Endodermal cell (in vitro differentiated cells): ENCODE measurements at regions not wholly inside any gene's neighbourhood (a gene's known extent, or its start where the extent isn't known, plus 50 kb on each side); places are given as distances from the start of the nearest gene placed in this dataset.

Experiments
- DNase-seq: peaks from one replicate; pipeline ENCODE4 v3.0.0-alpha.2; 2017
- H3K27ac ChIP-seq: 2 replicates; pipeline ENCODE4 v1.5.1; 2013; ENCODE audit warnings: mild to moderate bottlenecking, low read depth, low read length, moderate library complexity
- H3K27me3 ChIP-seq: 2 replicates; pipeline ENCODE4 v1.6.1; 2013; ENCODE audit warnings: mild to moderate bottlenecking, low read length, moderate library complexity; ENCODE audit not compliant: insufficient read depth, control insufficient read depth, poor library complexity, severe bottlenecking
- H3K36me3 ChIP-seq: 2 replicates; pipeline ENCODE4 v1.7.0; 2013; ENCODE audit warnings: mild to moderate bottlenecking, low read length, moderate library complexity; ENCODE audit not compliant: control insufficient read depth, insufficient read depth
- H3K4me1 ChIP-seq: one replicate; pipeline ENCODE4 v1.7.0; 2013; ENCODE audit warnings: low read length; ENCODE audit not compliant: control insufficient read depth, insufficient read depth
- H3K4me3 ChIP-seq: 2 replicates; pipeline ENCODE4 v1.5.1; 2013; ENCODE audit warnings: mild to moderate bottlenecking, low read length, moderate library complexity
- H3K9ac ChIP-seq: 2 replicates; pipeline ENCODE4 v1.6.1; 2013; ENCODE audit warnings: mild to moderate bottlenecking, low read length, moderate library complexity; ENCODE audit not compliant: poor library complexity, severe bottlenecking; ENCODE audit errors: extremely low read depth
- H3K9me3 ChIP-seq: 2 replicates; pipeline ENCODE4 v1.6.1; 2013; ENCODE audit warnings: mild to moderate bottlenecking, low read length, moderate library complexity; ENCODE audit not compliant: control insufficient read depth
- H3K27ac Mint-ChIP-seq: 2 replicates; pipeline ENCODE4 v1.8.0; 2020; ENCODE audit warnings: mixed read lengths
- H3K27me3 Mint-ChIP-seq: 2 replicates; pipeline ENCODE4 v1.8.0; 2021; ENCODE audit warnings: mild to moderate bottlenecking, mixed read lengths; ENCODE audit not compliant: insufficient read depth
- H3K36me3 Mint-ChIP-seq: 2 replicates; pipeline ENCODE4 v1.8.0; 2020; ENCODE audit warnings: low read depth, mixed read lengths
- H3K4me1 Mint-ChIP-seq: 2 replicates; pipeline ENCODE4 v1.8.0; 2020; ENCODE audit warnings: mixed read lengths
- H3K4me3 Mint-ChIP-seq: 2 replicates; pipeline ENCODE4 v1.8.0; 2020; ENCODE audit warnings: mild to moderate bottlenecking, moderate library complexity, mixed read lengths
- H3K9me3 Mint-ChIP-seq: 2 replicates; pipeline ENCODE4 v1.8.0; 2020; ENCODE audit warnings: mild to moderate bottlenecking, mixed read lengths
- CTCF ChIP-seq: fragments of 200-600 bp; sonication (generic); conservative IDR thresholded peaks from 2 replicates; pipeline ENCODE4 v1.5.0; 2021; ENCODE audit warnings: antibody characterized with exemption, mild to moderate bottlenecking
- WGBS, 2 experiments: methylation state at CpG; one replicate each; pipeline versions ENCODE4 v1.1.5 to v1.1.7; 2013; ENCODE audit warnings: missing lambda C conversion rate in 2 of 2, mixed read lengths in 1 of 2; ENCODE audit not compliant: insufficient coverage in 1 of 2, insufficient read length in 1 of 2; 5-methylcytosine and 5-hydroxymethylcytosine counted together

GRCh38 chr7:35430547-35431153, 176.8 kb upstream of the TBX20 start:
- Mint-ChIP-seq H3K4me1 (peaks cover 3% of the 10 kb centered on the region), H3K27ac (no peak overlapping the region), H3K27me3 (peaks cover 2% of the 10 kb centered on the region), H3K36me3 (peaks cover 3% of the 10 kb centered on the region), H3K4me3 (no peak overlapping the region), H3K9me3 (peaks cover 76% of the 10 kb centered on the region)
- WGBS, 2 experiments: 62 to 75% methylated on average over 6 to 7 of the region's 7 CpGs
- Histone ChIP-seq H3K36me3 (no peaks in the 10 kb centered on the region), H3K9ac (no peak overlapping the region), H3K4me3 (peak overlapping the region; percentile 59), H3K27ac (no peak overlapping the region), H3K4me1 (no peaks in the 10 kb centered on the region), H3K9me3 (peaks cover 73% of the 10 kb centered on the region), H3K27me3 (no peaks in the 10 kb centered on the region)
- DNase-seq: peak; percentile 78
- peak; percentile 81 for TF ChIP-seq CTCF

- Mint-ChIP-seq H3K36me3 (peaks cover 3% of the 10 kb centered on the region), H3K4me3 (no peak overlapping the region), H3K27me3 (peaks cover 26% of the 10 kb centered on the region), H3K9me3 (peaks cover 47% of the 10 kb centered on the region), H3K4me1 (peaks cover 3% of the 10 kb centered on the region), H3K27ac (no peak overlapping the region)
- Histone ChIP-seq H3K27ac (no peak overlapping the region), H3K9me3 (peaks cover 44% of the 10 kb centered on the region), H3K4me1 (no peaks in the 10 kb centered on the region), H3K4me3 (no peak overlapping the region), H3K9ac (no peak overlapping the region), H3K27me3 (peaks cover 5% of the 10 kb centered on the region), H3K36me3 (no peaks in the 10 kb centered on the region)
- peak; percentile 85 for TF ChIP-seq CTCF
- DNase-seq: peak; percentile 79
- WGBS, 2 experiments: 75% methylated on average over 4 of the region's 4 CpGs; no CpG with 5 or more reads in 1 of the 2 experiments
Observed at GRCh38 chr7:35424869-35425495, 171.1 kb upstream of the TBX20 start.

GRCh38 chr7:35424440-35424839, 170.5 kb upstream of the TBX20 start:
- Mint-ChIP-seq H3K27ac (no peak overlapping the region), H3K4me3 (no peak overlapping the region), H3K4me1 (peaks cover 6% of the 10 kb centered on the region), H3K36me3 (peaks cover 3% of the 10 kb centered on the region), H3K27me3 (peaks cover 32% of the 10 kb centered on the region), H3K9me3 (peaks cover 41% of the 10 kb centered on the region)
- H3K27ac ChIP-seq: no peak overlapping the region
- H3K9me3 ChIP-seq: peaks cover 39% of the 10 kb centered on the region
- DNase-seq: no peak
- no peaks in the 10 kb centered on the region for H3K4me1 ChIP-seq
- H3K36me3 ChIP-seq: no peaks in the 10 kb centered on the region
- no peak overlapping the region for H3K4me3 ChIP-seq
- TF ChIP-seq CTCF: no peak
- peaks cover 9% of the 10 kb centered on the region for H3K27me3 ChIP-seq
- no peak overlapping the region for H3K9ac ChIP-seq
- WGBS, 2 experiments: 94 to 100% methylated on average over 4 of the region's 4 CpGs
